HCT116 (cell line): ENCODE measurements at regions not wholly inside any gene's neighbourhood (a gene's known extent, or its start where the extent isn't known, plus 50 kb on each side); places are given as distances from the start of the nearest gene placed in this dataset.
A peak's percentile ranks its signal among the peaks of the same experiment; 100 is the strongest.

Source experiments
- ATAC-seq: fragments of 200-7000 bp; cut with Tn5 transposase; 2 replicates; pipeline ENCODE4 v1.9.1; 2020; ENCODE audit warnings: mild to moderate bottlenecking, moderate library complexity
- BruUV-seq: library from RNA; stranded (reverse); fragments of 400-500 nt; replicated peaks from 2 replicates; lab custom pipeline; 2021; lab: Mats Ljungman, UMichigan
- CTCF ChIA-PET: fragments of 300-600 bp; sonication (Branson Sonifier 250); formaldehyde crosslinking; loops from one replicate; lab custom pipeline; 2021; ENCODE audit warnings: antibody characterized with exemption; lab: Charles Lee
- POLR2A ChIA-PET: fragments of 300-600, 350-600 bp; sonication (Branson Sonifier 250); formaldehyde crosslinking; loops from one replicate; lab custom pipeline; 2021; ENCODE audit warnings: antibody characterized with exemption; lab: Charles Lee
- RAD21 ChIA-PET, 2 experiments: fragments of 300-600 bp; sonication (Branson Sonifier 250); formaldehyde crosslinking; loops; one replicate each; lab custom pipeline; 2023; ENCODE audit warnings: low total read pairs in 2 of 2; ENCODE audit not compliant: uncharacterized antibody in 2 of 2, unreplicated experiment in 2 of 2, low non-redundant PET in 1 of 2; lab: Charles Lee
- DNase-seq: peaks from one replicate; pipeline ENCODE4 v3.0.0-alpha.2; 2010; ENCODE audit warnings: low read depth, low spot score
- H2AFZ ChIP-seq: fragments of 200-600 bp; shearing (Covaris generic), sonication (generic); 2 replicates; pipeline ENCODE4 v1.6.1; 2017; ENCODE audit warnings: low read depth, mixed run types, mixed read lengths, antibody characterized with exemption, low read length; ENCODE audit not compliant: poor library complexity, severe bottlenecking
- H3K27ac ChIP-seq: 2 replicates; pipeline ENCODE4 v1.5.1; 2012; ENCODE audit warnings: low read depth, low read length
- H3K27me3 ChIP-seq: fragments of 200-600 bp; sonication (generic); 2 replicates; pipeline ENCODE4 v1.6.1; 2016; ENCODE audit warnings: mixed run types, low read length, mixed read lengths; ENCODE audit not compliant: insufficient read depth
- H3K36me3 ChIP-seq, 2 experiments: fragments of 200-500 bp in 1 of 2; fragments of 200-600 bp in 1 of 2; sonication (Bioruptor generic) in 1 of 2; sonication (generic) in 1 of 2; 2 replicates each; pipeline versions ENCODE4 v1.5.1 to v1.6.1; 2014 to 2016; ENCODE audit warnings: low read length in 2 of 2, inconsistent platforms in 1 of 2, mixed read lengths in 1 of 2, mixed run types in 1 of 2; ENCODE audit not compliant: insufficient read depth in 2 of 2, control insufficient read depth in 1 of 2
- H3K4me1 ChIP-seq, 2 experiments: fragments of 200-600 bp in 1 of 2; sonication (generic) in 1 of 2; 2 replicates each; pipeline versions ENCODE4 v1.5.1 to v1.6.1; 2012 to 2017; ENCODE audit warnings: low read length in 2 of 2, inconsistent platforms in 1 of 2, mild to moderate bottlenecking in 1 of 2, mixed read lengths in 1 of 2, mixed run types in 1 of 2, moderate library complexity in 1 of 2; ENCODE audit not compliant: insufficient read depth in 2 of 2, control insufficient read depth in 1 of 2
- H3K4me2 ChIP-seq: fragments of 200-600 bp; sonication (generic); 2 replicates; pipeline ENCODE4 v1.6.1; 2017; ENCODE audit warnings: mixed run types, low read length, mixed read lengths
- H3K4me3 ChIP-seq, 2 experiments: fragments of 200-600 bp in 1 of 2; sonication (generic) in 1 of 2; replicated peaks in 1 of 2; 2 replicates each; pipeline ENCODE4 v1.5.1; 2011 to 2016; ENCODE audit warnings: low read length in 2 of 2, control low read depth in 1 of 2, low read depth in 1 of 2, mild to moderate bottlenecking in 1 of 2, mixed read lengths in 1 of 2, mixed run types in 1 of 2
- H3K79me2 ChIP-seq: fragments of 200-600 bp; sonication (generic); 2 replicates; pipeline ENCODE4 v1.6.1; 2017; ENCODE audit warnings: mild to moderate bottlenecking, mixed run types, low read length, moderate library complexity, mixed read lengths; ENCODE audit not compliant: insufficient read depth
- H3K9ac ChIP-seq: fragments of 200-600 bp; sonication (generic); 2 replicates; pipeline ENCODE4 v1.6.1; 2016; ENCODE audit warnings: low read length, mixed read lengths
- H3K9me2 ChIP-seq: fragments of 200-600 bp; sonication (generic), shearing (Covaris generic); 2 replicates; pipeline ENCODE4 v1.6.1; 2017; ENCODE audit warnings: mixed run types, mild to moderate bottlenecking, moderate library complexity; ENCODE audit not compliant: insufficient read depth
- H3K9me3 ChIP-seq, 2 experiments: fragments of 200-500 bp in 1 of 2; fragments of 200-600 bp in 1 of 2; sonication (Bioruptor generic) in 1 of 2; sonication (generic) in 1 of 2; 2 replicates each; pipeline ENCODE4 v1.6.1; 2014 to 2017; ENCODE audit warnings: low read length in 2 of 2, mixed read lengths in 2 of 2, inconsistent platforms in 1 of 2, low read depth in 1 of 2, mild to moderate bottlenecking in 1 of 2, mixed run types in 1 of 2, moderate library complexity in 1 of 2; ENCODE audit not compliant: control insufficient read depth in 1 of 2, insufficient read depth in 1 of 2
- H4K20me1 ChIP-seq: fragments of 200-600 bp; sonication (generic), shearing (Covaris generic); 2 replicates; pipeline ENCODE4 v1.6.1; 2017; ENCODE audit warnings: mixed run types, mild to moderate bottlenecking, moderate library complexity; ENCODE audit not compliant: insufficient read depth
- CEBPB ChIP-seq: IDR thresholded peaks from 2 replicates; pipeline ENCODE4 v1.6.1; 2012; ENCODE audit warnings: low read depth
- EZH2phosphoT487 ChIP-seq: fragments of 200-600 bp; IDR thresholded peaks from 2 replicates; pipeline ENCODE4 v1.6.1; 2018; ENCODE audit warnings: antibody characterized with exemption, borderline replicate concordance
- POLR2A ChIP-seq: IDR thresholded peaks from 2 replicates; pipeline ENCODE4 v1.7.0; 2011; ENCODE audit warnings: borderline replicate concordance; ENCODE audit not compliant: insufficient read depth, insufficient read length; ENCODE audit errors: extremely low read depth
- RAD21 ChIP-seq: IDR thresholded peaks from 2 replicates; pipeline ENCODE4 v1.6.1; 2012; ENCODE audit warnings: low read depth, mild to moderate bottlenecking
- SP1 ChIP-seq: IDR thresholded peaks from 2 replicates; pipeline ENCODE4 v1.6.1; 2012; ENCODE audit warnings: low read depth
- YY1 ChIP-seq: IDR thresholded peaks from 2 replicates; pipeline ENCODE4 v1.6.1; 2011; ENCODE audit warnings: low read length, low read depth, moderate library complexity, mild to moderate bottlenecking; ENCODE audit not compliant: insufficient replicate concordance; ENCODE audit errors: extremely low read depth
- ZFX ChIP-seq: fragments of 450-650 bp; IDR thresholded peaks from 2 replicates; pipeline ENCODE4 v1.6.1; 2017
- ZNF274 ChIP-seq: fragments of 200-500 bp; sonication (Bioruptor generic); IDR thresholded peaks from 2 replicates; pipeline ENCODE4 v1.6.1; 2014; ENCODE audit warnings: mild to moderate bottlenecking, low read depth, low read length, inconsistent platforms
- intact Hi-C: fragments of 100-400 bp; cut with micrococcal nuclease; formaldehyde crosslinking; loops from 2 replicates; pipeline ENCODE4 v1.10.0; 2022
- TF ChIP-seq, protein P1 (sequence below): IDR thresholded peaks from 2 replicates; pipeline ENCODE4 v1.6.1; 2011; ENCODE audit warnings: mild to moderate bottlenecking, low read length, moderate library complexity; ENCODE audit not compliant: insufficient replicate concordance; ENCODE audit errors: extremely low read depth
- TF ChIP-seq, protein P2 (sequence below), 3 experiments: fragments of 200-600 bp in 1 of 3; sonication (generic) in 1 of 3; IDR thresholded peaks in 2 of 3; conservative IDR thresholded peaks in 1 of 3; 2 replicates each; pipeline ENCODE4 v1.5.1; 2012 to 2017; ENCODE audit warnings: low read depth in 2 of 3, low read length in 2 of 3, antibody characterized with exemption in 1 of 3, borderline replicate concordance in 1 of 3, control low read depth in 1 of 3, mild to moderate bottlenecking in 1 of 3, mixed read lengths in 1 of 3, mixed run types in 1 of 3, moderate library complexity in 1 of 3; ENCODE audit not compliant: insufficient read depth in 1 of 3

DNA sequence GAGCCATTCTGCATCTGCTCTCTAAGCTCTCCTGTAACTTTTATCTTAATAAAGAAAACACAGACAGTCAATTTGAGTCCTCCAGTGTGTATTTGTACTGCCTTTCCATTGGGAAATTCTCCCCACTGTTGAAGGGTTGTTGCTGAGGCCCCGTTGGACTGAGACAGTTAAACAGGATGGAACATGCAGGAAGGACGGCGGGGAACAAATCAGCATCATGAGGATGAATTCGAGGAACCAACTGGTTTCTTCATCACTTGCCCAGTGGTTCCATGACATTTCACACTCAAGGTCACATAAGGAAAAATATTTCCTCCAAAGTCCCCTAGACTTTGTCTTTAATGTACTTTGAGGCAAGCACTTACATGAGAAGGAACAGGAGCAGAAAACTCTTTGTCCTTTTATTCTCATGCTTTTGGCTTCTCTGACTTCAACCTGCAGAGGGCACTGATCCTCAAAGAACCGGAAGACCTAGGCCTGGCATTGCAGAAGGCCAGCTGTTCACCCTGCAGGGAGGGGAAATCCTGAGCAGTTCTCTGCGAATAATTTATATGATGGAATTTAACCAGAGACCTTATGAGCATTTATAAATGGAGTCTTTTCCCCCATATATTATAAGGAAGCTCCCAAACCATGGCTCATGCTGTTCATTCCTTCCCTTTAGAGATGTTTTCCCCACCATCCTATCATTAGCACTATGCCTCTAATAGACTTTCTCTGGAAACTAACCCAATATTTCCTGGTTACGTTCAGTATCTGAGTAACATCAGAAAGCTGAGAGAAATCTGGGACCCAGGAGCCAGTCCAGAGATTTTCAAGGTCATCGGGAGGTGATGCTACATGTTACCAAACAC, 55.2 kb upstream of the ADGRF1 start:
- H3K9ac ChIP-seq: no peak overlapping the region
- BruUV-seq: no TSS peak
- peaks cover 8 to 12% of the 10 kb centered on the region in 2 experiments; a peak in 3 of 4 replicates for H3K4me1 ChIP-seq
- H4K20me1 ChIP-seq: no peaks in the 10 kb centered on the region
- no peaks in the 10 kb centered on the region for H3K36me3 ChIP-seq
- POLR2A ChIA-PET: no interaction called here
- H3K27me3 ChIP-seq: no peaks in the 10 kb centered on the region
- no peaks in the 10 kb centered on the region for H3K9me3 ChIP-seq
- H3K9me2 ChIP-seq: no peaks in the 10 kb centered on the region
- H3K27ac ChIP-seq: no peak overlapping the region
- ATAC-seq: peak; percentile 88
- intact Hi-C loops: loop anchor here (1.0 to 5.0 kb wide), 3 partner anchors 150 to 315 kb away; no protein-coding TSS in a partner anchor
- RAD21 ChIA-PET: no interaction called here
- H3K79me2 ChIP-seq: no peaks in the 10 kb centered on the region
- CTCF ChIA-PET: interaction anchor here (1.0 to 2.4 kb wide), 6 partner anchors 13 to 214 kb away, joined by 3 to 9 read pairs (median 3); no protein-coding TSS in a partner anchor
- H3K4me3 ChIP-seq: no peak overlapping the region
- TF ChIP-seq EZH2phosphoT487 (no peak), SP1 (no peak), ZNF274 (no peak), CEBPB (no peak), POLR2A (no peak), RAD21 (peak; percentile 98), ZFX (no peak), YY1 (peak; percentile 20)
- TF ChIP-seq, protein P1, sequence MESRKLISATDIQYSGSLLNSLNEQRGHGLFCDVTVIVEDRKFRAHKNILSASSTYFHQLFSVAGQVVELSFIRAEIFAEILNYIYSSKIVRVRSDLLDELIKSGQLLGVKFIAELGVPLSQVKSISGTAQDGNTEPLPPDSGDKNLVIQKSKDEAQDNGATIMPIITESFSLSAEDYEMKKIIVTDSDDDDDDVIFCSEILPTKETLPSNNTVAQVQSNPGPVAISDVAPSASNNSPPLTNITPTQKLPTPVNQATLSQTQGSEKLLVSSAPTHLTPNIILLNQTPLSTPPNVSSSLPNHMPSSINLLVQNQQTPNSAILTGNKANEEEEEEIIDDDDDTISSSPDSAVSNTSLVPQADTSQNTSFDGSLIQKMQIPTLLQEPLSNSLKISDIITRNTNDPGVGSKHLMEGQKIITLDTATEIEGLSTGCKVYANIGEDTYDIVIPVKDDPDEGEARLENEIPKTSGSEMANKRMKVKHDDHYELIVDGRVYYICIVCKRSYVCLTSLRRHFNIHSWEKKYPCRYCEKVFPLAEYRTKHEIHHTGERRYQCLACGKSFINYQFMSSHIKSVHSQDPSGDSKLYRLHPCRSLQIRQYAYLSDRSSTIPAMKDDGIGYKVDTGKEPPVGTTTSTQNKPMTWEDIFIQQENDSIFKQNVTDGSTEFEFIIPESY: no peak
- TF ChIP-seq, protein P2, sequence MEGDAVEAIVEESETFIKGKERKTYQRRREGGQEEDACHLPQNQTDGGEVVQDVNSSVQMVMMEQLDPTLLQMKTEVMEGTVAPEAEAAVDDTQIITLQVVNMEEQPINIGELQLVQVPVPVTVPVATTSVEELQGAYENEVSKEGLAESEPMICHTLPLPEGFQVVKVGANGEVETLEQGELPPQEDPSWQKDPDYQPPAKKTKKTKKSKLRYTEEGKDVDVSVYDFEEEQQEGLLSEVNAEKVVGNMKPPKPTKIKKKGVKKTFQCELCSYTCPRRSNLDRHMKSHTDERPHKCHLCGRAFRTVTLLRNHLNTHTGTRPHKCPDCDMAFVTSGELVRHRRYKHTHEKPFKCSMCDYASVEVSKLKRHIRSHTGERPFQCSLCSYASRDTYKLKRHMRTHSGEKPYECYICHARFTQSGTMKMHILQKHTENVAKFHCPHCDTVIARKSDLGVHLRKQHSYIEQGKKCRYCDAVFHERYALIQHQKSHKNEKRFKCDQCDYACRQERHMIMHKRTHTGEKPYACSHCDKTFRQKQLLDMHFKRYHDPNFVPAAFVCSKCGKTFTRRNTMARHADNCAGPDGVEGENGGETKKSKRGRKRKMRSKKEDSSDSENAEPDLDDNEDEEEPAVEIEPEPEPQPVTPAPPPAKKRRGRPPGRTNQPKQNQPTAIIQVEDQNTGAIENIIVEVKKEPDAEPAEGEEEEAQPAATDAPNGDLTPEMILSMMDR (IDR thresholded peaks at IDR 0.05 in 2 of 3, conservative IDR thresholded peaks at IDR 0.05 in 1 of 3; ENCODE audit: borderline replicate concordance in 1 of 3, insufficient read depth in 1 of 3, low read depth in 2 of 3, low read length in 2 of 3): peak; percentile 72 to 92 (median 85)
- no peak overlapping the region for H3K4me2 ChIP-seq
- H2AFZ ChIP-seq: peak overlapping the region; percentile 55
- peak; percentile 73 for DNase-seq
